ENCODE measurements at regions not wholly inside any gene's neighbourhood (a gene's known extent, or its start where the extent isn't known, plus 50 kb on each side); places are given as distances from the start of the nearest gene placed in this dataset.

GRCh38 chr5:107232293-107232692 lies 438.4 kb downstream of the EFNA5 start:
- TF ChIP-seq FOXA1 (IDR thresholded peaks at IDR 0.05): no peak
- TF ChIP-seq CTCF (IDR thresholded peaks at IDR 0.05; ENCODE audit: low read depth, low read length, missing input control): no peak
- TF ChIP-seq RAD21 (IDR thresholded peaks at IDR 0.05): no peak
- TF ChIP-seq ATF3 (IDR thresholded peaks at IDR 0.05): no peak

Measured in liver (tissue), 3 donors.